Panc1 (cell line): ENCODE measurements at regions not wholly inside any gene's neighbourhood (a gene's known extent, or its start where the extent isn't known, plus 50 kb on each side); places are given as distances from the start of the nearest gene placed in this dataset.

Experiments
- CTCF ChIP-seq: fragments of 450-650 bp; IDR thresholded peaks from 2 replicates; pipeline ENCODE4 v1.5.1; 2017; ENCODE audit warnings: mild to moderate bottlenecking
- POLR2AphosphoS5 ChIP-seq: IDR thresholded peaks from 2 replicates; pipeline ENCODE4 v1.6.1; 2012; ENCODE audit warnings: mild to moderate bottlenecking, low read depth, low read length, moderate library complexity
- REST ChIP-seq, 2 experiments: IDR thresholded peaks; 2 replicates each; pipeline ENCODE4 v1.6.1; 2011 to 2012; ENCODE audit warnings: low read depth in 2 of 2, control low read depth in 1 of 2, low read length in 1 of 2, mild to moderate bottlenecking in 1 of 2, moderate library complexity in 1 of 2; ENCODE audit not compliant: insufficient read depth in 1 of 2

GRCh38 chr1:217010253-217010652 lies 287.0 kb upstream of the ESRRG start:
- no peak for TF ChIP-seq CTCF
- no peak for TF ChIP-seq POLR2AphosphoS5
- TF ChIP-seq REST (IDR thresholded peaks at IDR 0.05; ENCODE audit: insufficient read depth in 1 of 2, low read depth in 2 of 2, low read length in 1 of 2), result no peak
